Thyroid gland (tissue), 4 donors: ENCODE measurements at regions not wholly inside any gene's neighbourhood (a gene's known extent, or its start where the extent isn't known, plus 50 kb on each side); places are given as distances from the start of the nearest gene placed in this dataset.

Experiments
- POLR2A ChIP-seq, 2 donors: fragments of 450-650 bp; IDR thresholded peaks; one replicate each; pipeline ENCODE4 v1.6.1; 2017; ENCODE audit warnings: antibody characterized with exemption in 2 of 2, mild to moderate bottlenecking in 2 of 2, moderate library complexity in 1 of 2
- TF ChIP-seq, protein P1 (sequence below), 6 experiments: fragments of 200-600 bp in 3 of 6; fragments of 450-650 bp in 3 of 6; sonication (generic) in 3 of 6; IDR thresholded peaks; one replicate each; pipeline ENCODE4 v1.5.1; 2016 to 2019; ENCODE audit warnings: antibody characterized with exemption in 6 of 6, mild to moderate bottlenecking in 2 of 6, inconsistent platforms in 1 of 6, moderate library complexity in 1 of 6

DNA sequence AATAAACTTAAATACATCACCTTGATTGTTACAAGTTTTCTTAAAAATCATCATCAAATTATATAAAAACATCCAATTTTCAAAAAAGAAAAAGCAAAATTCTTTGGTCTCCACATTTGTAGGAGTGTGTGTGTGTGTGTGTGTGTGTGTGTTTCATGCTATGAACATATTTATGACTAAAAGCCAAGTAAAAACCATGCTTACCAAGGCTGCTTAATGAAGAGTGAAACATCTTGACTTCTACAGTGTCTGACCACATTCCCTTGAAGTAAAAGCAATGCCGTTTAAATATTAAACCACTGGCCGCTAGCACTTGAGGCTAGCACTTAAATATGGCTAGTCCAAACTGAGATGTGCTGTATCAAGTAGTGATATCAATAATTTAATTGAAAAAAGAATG, 549.1 kb upstream of the CCNG1 start:
- TF ChIP-seq, protein P1, sequence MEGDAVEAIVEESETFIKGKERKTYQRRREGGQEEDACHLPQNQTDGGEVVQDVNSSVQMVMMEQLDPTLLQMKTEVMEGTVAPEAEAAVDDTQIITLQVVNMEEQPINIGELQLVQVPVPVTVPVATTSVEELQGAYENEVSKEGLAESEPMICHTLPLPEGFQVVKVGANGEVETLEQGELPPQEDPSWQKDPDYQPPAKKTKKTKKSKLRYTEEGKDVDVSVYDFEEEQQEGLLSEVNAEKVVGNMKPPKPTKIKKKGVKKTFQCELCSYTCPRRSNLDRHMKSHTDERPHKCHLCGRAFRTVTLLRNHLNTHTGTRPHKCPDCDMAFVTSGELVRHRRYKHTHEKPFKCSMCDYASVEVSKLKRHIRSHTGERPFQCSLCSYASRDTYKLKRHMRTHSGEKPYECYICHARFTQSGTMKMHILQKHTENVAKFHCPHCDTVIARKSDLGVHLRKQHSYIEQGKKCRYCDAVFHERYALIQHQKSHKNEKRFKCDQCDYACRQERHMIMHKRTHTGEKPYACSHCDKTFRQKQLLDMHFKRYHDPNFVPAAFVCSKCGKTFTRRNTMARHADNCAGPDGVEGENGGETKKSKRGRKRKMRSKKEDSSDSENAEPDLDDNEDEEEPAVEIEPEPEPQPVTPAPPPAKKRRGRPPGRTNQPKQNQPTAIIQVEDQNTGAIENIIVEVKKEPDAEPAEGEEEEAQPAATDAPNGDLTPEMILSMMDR (IDR thresholded peaks at IDR 0.05), result no peak
- no peak for TF ChIP-seq POLR2A (IDR thresholded peaks at IDR 0.05)
